HG02973 (cell line): ENCODE measurements at regions not wholly inside any gene's neighbourhood (a gene's known extent, or its start where the extent isn't known, plus 50 kb on each side); places are given as distances from the start of the nearest gene placed in this dataset.
A peak's percentile ranks its signal among the peaks of the same experiment; 100 is the strongest.
"Not testable (repeated sequence)": the region's sequence is repeated elsewhere in the genome, so short reads cannot be mapped to it uniquely, and the experiment has no call there.

Source experiments
- ATAC-seq: cut with Tn5 transposase; IDR thresholded peaks from one replicate; pipeline ENCODE4 v1.9.1; 2021; ENCODE audit warnings: moderate library complexity; ENCODE audit not compliant: unreplicated experiment

GRCh38 chr3:163498842-163499735 is 1579.2 kb downstream of the SI start:
- ATAC-seq: not testable (repeated sequence)

GRCh38 chr3:163491714-163492113 is 1586.6 kb downstream of the SI start:
- ATAC-seq: no peak

GRCh38 chr3:163490119-163490518 is 1588.2 kb downstream of the SI start:
- ATAC-seq: peak; percentile 59

GRCh38 chr3:163482695-163483094 is 1595.6 kb downstream of the SI start:
- no peak for ATAC-seq

GRCh38 chr3:163481738-163482137 is 1596.6 kb downstream of the SI start:
- no peak for ATAC-seq

- no peak for ATAC-seq
These were observed 1602.1 kb downstream of the SI start for GRCh38 chr3:163476179-163476578.

- ATAC-seq: no peak
These were observed 1603.5 kb downstream of the SI start for GRCh38 chr3:163474766-163475165.

- ATAC-seq: no peak
These were observed 1609.6 kb downstream of the SI start for GRCh38 chr3:163468531-163469335.

- ATAC-seq: no peak
These were observed 1615.8 kb downstream of the SI start for GRCh38 chr3:163462446-163462845.

GRCh38 chr3:163450698-163451097 is 1627.6 kb downstream of the SI start:
- no peak for ATAC-seq

GRCh38 chr3:163438760-163439159 is 1639.5 kb downstream of the SI start:
- no peak for ATAC-seq

- ATAC-seq: no peak
These were observed 1655.6 kb downstream of the SI start for GRCh38 chr3:163422671-163423070.

- no peak for ATAC-seq
These were observed 1686.7 kb downstream of the SI start for GRCh38 chr3:163391407-163392181.

GRCh38 chr3:163384383-163384782 is 1693.9 kb downstream of the SI start:
- ATAC-seq: no peak

GRCh38 chr3:163382183-163382582 is 1696.1 kb downstream of the SI start:
- no peak for ATAC-seq

- no peak for ATAC-seq
These were observed 1710.1 kb downstream of the SI start for GRCh38 chr3:163368168-163368567.

- no peak for ATAC-seq
These were observed 1713.6 kb downstream of the SI start for GRCh38 chr3:163364717-163365116.

GRCh38 chr3:163362151-163362550 is 1716.1 kb downstream of the SI start:
- ATAC-seq: no peak

GRCh38 chr3:163361357-163361878 is 1716.9 kb downstream of the SI start:
- not testable (repeated sequence) for ATAC-seq

GRCh38 chr3:163347944-163348343 is 1730.4 kb downstream of the SI start:
- no peak for ATAC-seq

- ATAC-seq: no peak
These were observed 1742.9 kb downstream of the SI start for GRCh38 chr3:163335429-163335828.
